GM19035 (cell line): ENCODE measurements at regions not wholly inside any gene's neighbourhood (a gene's known extent, or its start where the extent isn't known, plus 50 kb on each side); places are given as distances from the start of the nearest gene placed in this dataset.
"Not testable (repeated sequence)": the region's sequence is repeated elsewhere in the genome, so short reads cannot be mapped to it uniquely, and the experiment has no call there.

Source experiments
- ATAC-seq: cut with Tn5 transposase; IDR thresholded peaks from one replicate; pipeline ENCODE4 v1.9.1; 2021; ENCODE audit not compliant: unreplicated experiment

- ATAC-seq, result no peak
These were observed 52.7 kb upstream of the LARP1 start for GRCh38 chr5:154702477-154702876.

DNA sequence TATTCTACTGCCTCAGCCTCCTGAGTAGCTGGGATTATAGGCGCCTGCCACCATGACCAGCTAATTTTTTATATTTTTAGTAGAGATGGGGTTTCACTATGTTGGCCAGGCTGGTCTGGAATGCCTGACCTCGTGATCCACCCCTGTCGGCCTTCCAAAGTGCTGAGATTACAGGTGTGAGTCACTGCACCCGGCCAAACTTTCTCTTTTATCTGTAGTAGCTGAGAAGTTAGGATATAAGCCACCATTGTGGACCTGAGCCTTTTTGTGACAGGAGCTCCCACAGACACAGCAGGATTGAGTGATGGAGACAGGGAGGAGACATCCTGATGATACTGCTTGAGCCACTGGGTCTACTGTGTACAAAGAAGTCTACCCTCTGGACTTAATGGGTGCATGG, 53.5 kb upstream of the LARP1 start:
- ATAC-seq, result not testable (repeated sequence)

- ATAC-seq, result no peak
These were observed 54.0 kb upstream of the LARP1 start for GRCh38 chr5:154701181-154701580.

DNA sequence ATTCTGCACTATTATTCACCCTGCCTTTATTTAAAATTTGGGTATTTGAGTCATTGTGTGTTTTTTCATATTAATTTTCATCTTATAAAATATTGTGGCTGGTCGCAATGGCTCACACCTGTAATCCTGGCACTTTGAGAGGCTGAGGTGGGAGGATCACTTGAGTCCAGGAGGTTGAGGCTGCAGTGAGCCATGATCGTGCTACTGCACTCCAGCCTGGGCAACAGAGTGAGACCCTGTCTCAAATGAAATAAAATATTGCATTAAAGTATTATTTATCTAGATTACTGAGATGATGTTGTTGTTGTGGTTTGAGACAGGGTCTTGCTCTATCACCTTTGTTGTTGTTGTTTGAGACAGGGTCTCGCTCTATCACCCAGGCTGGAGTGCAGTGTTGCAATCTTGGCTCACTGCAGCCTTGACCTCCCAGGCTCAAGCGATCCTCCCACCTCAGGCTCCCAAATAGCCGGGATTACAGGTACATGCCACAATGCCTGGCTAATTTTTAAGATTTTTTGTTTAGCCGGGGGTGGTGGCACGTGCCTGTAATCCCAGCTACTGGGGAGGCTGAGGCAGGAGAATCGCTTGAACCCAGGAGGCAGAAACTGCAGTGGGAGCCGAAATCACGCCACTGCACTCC, 54.8 kb upstream of the LARP1 start:
- ATAC-seq, result not testable (repeated sequence)

DNA sequence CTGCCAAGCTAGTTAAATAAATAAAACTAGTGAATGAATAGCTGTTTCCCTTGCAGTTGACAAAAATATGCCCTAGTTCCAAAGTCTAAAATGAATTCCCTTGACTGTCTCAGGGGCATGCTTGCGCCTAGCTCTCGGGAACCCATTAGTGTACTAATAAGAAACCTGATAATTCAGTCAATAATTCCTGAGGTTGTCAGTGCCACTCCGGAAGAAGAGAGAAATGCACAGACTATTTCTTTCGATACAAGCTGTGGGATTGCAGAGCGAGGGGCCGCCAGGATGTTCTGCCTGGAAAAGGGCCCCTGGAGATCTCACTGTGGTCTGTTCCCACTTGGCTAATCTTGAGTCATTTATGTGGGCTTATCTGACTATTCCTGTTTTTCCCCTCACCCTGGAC, 56.4 kb upstream of the LARP1 start:
- no peak for ATAC-seq

DNA sequence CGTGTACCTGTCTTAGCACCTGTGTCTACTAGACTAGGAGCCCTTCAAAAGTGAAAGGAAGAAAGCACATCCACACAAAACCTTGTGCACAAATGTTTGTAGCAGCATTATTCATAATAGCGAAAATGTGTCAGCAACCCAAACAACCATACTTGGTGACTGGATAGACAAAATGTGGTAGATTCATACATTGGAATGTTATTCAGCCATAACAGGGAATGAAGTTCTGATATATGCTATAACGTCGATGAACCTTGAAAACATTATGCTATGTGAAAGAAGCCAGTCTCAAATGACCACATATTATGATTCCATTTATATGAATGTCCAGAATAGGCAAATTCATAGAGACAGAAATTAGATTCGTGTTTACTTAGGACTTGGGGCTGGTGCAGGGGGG, 57.8 kb upstream of the LARP1 start:
- ATAC-seq, result no peak

- no peak for ATAC-seq
These were observed 58.3 kb upstream of the LARP1 start for GRCh38 chr5:154696891-154697290.

- ATAC-seq, result no peak
These were observed 61.0 kb upstream of the LARP1 start for GRCh38 chr5:154694159-154694558.

DNA sequence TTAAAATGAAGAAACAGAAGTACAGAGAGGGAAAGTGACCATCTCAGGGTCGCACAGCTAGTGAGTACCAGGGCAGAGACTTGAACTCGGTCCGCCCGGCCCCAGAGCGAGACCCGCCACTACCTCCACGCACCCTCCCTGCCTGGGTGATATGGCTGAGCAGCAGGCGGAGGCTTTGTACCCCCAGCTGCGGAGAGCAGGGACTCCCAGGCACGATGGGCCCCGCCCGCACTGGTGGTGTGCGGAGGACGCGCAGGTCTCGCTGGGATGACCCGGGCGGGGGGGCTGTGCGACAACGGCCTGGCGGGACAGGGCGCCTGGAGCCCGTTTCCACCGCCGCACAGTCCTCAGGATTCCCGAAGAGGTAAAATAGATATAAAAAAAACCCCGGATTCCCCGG, 64.7 kb upstream of the LARP1 start:
- no peak for ATAC-seq

DNA sequence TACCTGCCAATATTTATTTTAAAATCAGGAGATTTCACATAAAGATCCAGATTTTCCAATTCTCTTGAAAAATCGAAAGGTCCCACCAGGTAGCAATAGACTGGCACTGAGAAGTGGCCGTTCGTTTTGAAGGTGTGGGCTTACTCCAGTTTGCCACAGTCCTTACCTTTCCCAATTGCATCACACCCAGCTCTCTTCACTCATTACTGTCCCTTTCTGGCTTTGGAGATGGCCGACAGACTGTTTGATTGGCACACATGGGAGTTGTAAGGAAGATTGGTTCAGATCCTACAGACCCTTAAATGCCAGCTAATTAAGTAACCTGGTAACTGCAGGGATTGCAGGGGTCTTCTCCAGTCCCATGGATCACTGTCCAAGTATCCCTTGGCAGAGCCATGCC, 68.7 kb upstream of the LARP1 start:
- ATAC-seq, result no peak

DNA sequence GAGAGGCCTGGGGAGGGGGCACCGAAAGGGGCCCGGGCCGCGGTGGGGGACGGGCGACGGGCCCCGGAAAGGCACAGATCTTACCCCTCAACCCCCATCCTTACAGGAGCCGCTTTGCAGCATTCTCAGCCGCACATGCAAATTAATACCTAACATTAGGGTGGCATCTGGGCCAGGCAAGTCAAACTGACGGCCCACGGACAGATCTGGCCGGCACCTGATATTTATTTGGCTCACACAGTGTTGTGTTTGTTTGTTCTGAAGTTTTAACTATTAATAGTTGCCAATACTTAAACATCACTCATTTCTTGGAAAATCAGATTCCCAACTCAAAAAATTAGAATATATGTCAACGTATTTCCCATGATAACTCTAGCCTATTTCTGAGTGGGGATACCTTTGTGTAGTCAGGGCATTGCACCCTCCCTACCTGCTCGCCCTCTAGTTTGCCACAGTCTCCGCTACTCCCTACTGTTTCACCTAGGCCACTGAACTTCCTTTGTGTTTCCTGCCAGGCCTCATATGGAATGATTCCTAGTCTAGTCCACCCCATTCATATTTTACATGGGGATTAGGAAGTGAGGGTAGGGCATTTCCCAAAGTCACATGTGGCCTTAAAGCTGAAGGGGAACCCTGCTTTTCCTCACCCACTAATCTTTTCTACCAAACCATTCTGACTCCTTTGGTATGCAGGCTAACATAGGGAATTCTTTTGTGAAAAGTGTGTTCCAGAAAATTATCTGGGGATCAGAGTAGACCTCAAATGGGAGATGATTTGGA, 71.9 kb upstream of the LARP1 start:
- ATAC-seq, result peak; percentile 63

- no peak for ATAC-seq
These were observed 75.7 kb upstream of the LARP1 start for GRCh38 chr5:154679501-154679900.

DNA sequence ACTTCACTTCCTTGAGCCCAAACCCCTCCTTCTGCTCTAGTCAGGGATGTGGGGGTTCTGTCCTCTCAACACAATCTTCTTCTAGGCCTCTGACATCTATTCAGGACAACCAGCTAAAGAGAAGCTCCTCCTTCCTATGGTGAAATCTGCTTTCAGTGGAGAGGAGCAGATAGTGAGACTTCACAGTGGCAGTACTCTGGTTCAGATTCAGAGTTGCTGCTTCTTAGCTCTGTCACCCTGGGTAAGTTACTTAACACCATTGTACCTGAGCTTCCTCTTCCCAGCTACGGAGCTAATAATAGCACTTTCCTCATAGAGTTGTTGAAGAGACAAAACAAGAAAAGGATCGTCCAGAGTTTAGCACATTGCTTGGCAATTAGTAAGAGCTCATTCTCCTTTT, 77.3 kb upstream of the LARP1 start:
- ATAC-seq, result no peak

DNA sequence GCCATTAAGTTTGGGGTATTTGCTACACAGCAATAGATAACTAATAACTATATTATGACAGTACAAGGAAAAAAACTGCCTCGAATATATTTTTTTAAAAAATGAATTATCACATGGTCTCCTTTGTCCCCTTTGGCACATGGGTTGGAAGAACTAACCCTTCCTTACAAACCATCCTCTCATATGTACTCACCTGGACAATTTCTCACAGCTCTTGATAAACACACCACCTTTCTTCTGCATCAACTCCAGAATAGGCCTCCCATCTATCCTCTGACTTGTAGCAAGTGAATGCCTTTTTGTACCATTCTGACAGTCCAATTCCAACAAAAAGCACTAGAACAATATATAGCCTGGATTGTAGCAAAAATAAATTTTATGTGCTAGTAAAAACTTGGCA, 78.7 kb upstream of the LARP1 start:
- no peak for ATAC-seq

- ATAC-seq, result no peak
These were observed 81.1 kb upstream of the LARP1 start for GRCh38 chr5:154674029-154674428.

- no peak for ATAC-seq
These were observed 81.7 kb upstream of the LARP1 start for GRCh38 chr5:154673506-154673905.

DNA sequence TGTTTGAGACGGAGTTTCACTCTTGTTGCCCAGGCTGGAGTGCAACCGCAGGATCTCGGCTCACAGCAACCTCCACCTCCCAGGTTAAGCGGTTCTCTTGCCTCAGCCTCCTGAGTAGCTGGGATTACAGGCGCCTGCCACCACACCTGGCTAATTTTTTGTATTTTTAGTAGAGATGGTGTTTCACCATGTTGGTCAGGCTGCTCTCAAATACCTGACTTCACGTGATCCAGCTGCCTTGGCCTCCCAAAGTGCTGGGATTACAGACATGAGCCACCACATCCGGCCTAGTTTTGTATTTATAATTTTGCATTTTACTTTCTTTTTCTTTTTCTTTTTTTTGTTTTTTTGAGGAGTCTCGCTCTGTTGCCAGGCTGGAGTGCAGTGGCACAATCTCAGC, 85.3 kb upstream of the LARP1 start:
- ATAC-seq, result not testable (repeated sequence)

- ATAC-seq, result no peak
These were observed 85.8 kb upstream of the LARP1 start for GRCh38 chr5:154669402-154669801.

- no peak for ATAC-seq
These were observed 90.3 kb upstream of the LARP1 start for GRCh38 chr5:154664869-154665268.

GRCh38 chr5:154663424-154663823, 91.8 kb upstream of the LARP1 start:
- ATAC-seq, result no peak

GRCh38 chr5:154654486-154655371, 100.4 kb upstream of the LARP1 start:
- no peak for ATAC-seq
